GM23338 (cell line): ENCODE measurements at regions not wholly inside any gene's neighbourhood (a gene's known extent, or its start where the extent isn't known, plus 50 kb on each side); places are given as distances from the start of the nearest gene placed in this dataset.

Experiments
- ATAC-seq: fragments of 200-7000 bp; cut with Tn5 transposase; 3 replicates; pipeline ENCODE4 v1.9.1; 2020
- DNase-seq: peaks from one replicate; pipeline ENCODE4 v3.0.0-alpha.2; 2015; ENCODE audit warnings: low spot score
- H2AFZ ChIP-seq: fragments of 200-600 bp; sonication (generic); 2 replicates; pipeline ENCODE4 v1.8.0; 2016; ENCODE audit warnings: antibody characterized with exemption, mild to moderate bottlenecking, moderate library complexity
- H3F3A ChIP-seq: fragments of 200-600 bp; sonication (generic); replicated peaks from 2 replicates; pipeline ENCODE4 v1.8.0; 2017; ENCODE audit warnings: antibody characterized with exemption, mixed run types, low read depth
- H3K27ac ChIP-seq: fragments of 200-600 bp; sonication (generic); 2 replicates; pipeline ENCODE4 v1.6.1; 2016; ENCODE audit warnings: low read depth
- H3K27me3 ChIP-seq: fragments of 200-600 bp; sonication (generic); 2 replicates; pipeline ENCODE4 v1.8.0; 2016; ENCODE audit warnings: mild to moderate bottlenecking, mixed run types, moderate library complexity; ENCODE audit not compliant: insufficient read depth
- H3K36me3 ChIP-seq: fragments of 200-600 bp; sonication (generic); 2 replicates; pipeline ENCODE4 v1.8.0; 2016; ENCODE audit warnings: mild to moderate bottlenecking; ENCODE audit not compliant: insufficient read depth
- H3K4me1 ChIP-seq: fragments of 200-600 bp; sonication (generic); 2 replicates; pipeline ENCODE4 v1.8.0; 2016; ENCODE audit warnings: mild to moderate bottlenecking, moderate library complexity; ENCODE audit not compliant: insufficient read depth
- H3K4me2 ChIP-seq: fragments of 200-600 bp; sonication (generic); 2 replicates; pipeline ENCODE4 v1.7.1; 2017; ENCODE audit warnings: mixed run types
- H3K4me3 ChIP-seq: fragments of 200-600 bp; sonication (generic); 2 replicates; pipeline ENCODE4 v1.6.1; 2016; ENCODE audit warnings: mixed run types
- H3K79me2 ChIP-seq: fragments of 200-600 bp; sonication (generic); replicated peaks from 2 replicates; pipeline ENCODE4 v1.8.0; 2017; ENCODE audit warnings: mild to moderate bottlenecking; ENCODE audit not compliant: insufficient read depth
- H3K9me2 ChIP-seq: fragments of 200-600 bp; sonication (generic); 2 replicates; pipeline ENCODE4 v1.8.0; 2017; ENCODE audit not compliant: insufficient read depth
- H4K20me1 ChIP-seq: fragments of 200-600 bp; sonication (generic); replicated peaks from 2 replicates; pipeline ENCODE4 v1.8.0; 2017; ENCODE audit warnings: mild to moderate bottlenecking; ENCODE audit not compliant: insufficient read depth
- H3K27ac Mint-ChIP-seq: 2 replicates; pipeline ENCODE4 v1.8.0; 2020; ENCODE audit warnings: inconsistent platforms, mild to moderate bottlenecking, moderate library complexity, mixed read lengths
- H3K27me3 Mint-ChIP-seq: 3 replicates; pipeline ENCODE4 v1.8.0; 2022; ENCODE audit warnings: low read depth, mild to moderate bottlenecking, moderate library complexity, mixed read lengths, inconsistent platforms; ENCODE audit not compliant: insufficient read depth, poor library complexity
- H3K36me3 Mint-ChIP-seq: 3 replicates; pipeline ENCODE4 v1.8.0; 2021; ENCODE audit warnings: low read depth, mild to moderate bottlenecking, inconsistent platforms, moderate library complexity, mixed read lengths
- H3K4me1 Mint-ChIP-seq: 3 replicates; pipeline ENCODE4 v1.8.0; 2020; ENCODE audit warnings: mild to moderate bottlenecking, inconsistent platforms, mixed read lengths
- H3K4me3 Mint-ChIP-seq: 3 replicates; pipeline ENCODE4 v1.8.0; 2021; ENCODE audit warnings: moderate library complexity, mild to moderate bottlenecking, inconsistent platforms, mixed read lengths
- H3K9me3 Mint-ChIP-seq: 3 replicates; pipeline ENCODE4 v1.8.0; 2020; ENCODE audit warnings: moderate library complexity, mild to moderate bottlenecking, inconsistent platforms, mixed read lengths
- CREB1 ChIP-seq: fragments of 250-450 bp; sonication (Bioruptor Pico); IDR thresholded peaks from 2 replicates; pipeline ENCODE4 v1.5.0; 2020; ENCODE audit warnings: low read depth, mild to moderate bottlenecking, moderate library complexity
- EZH2 ChIP-seq: fragments of 200-600 bp; sonication (generic); IDR thresholded peaks from one replicate; pipeline ENCODE4 v1.8.0; 2017; ENCODE audit warnings: antibody characterized with exemption, mild to moderate bottlenecking, low read depth; ENCODE audit not compliant: unreplicated experiment
- EZH2phosphoT487 ChIP-seq: fragments of 200-600 bp; sonication (generic); IDR thresholded peaks from one replicate; pipeline ENCODE4 v1.8.1; 2018; ENCODE audit warnings: antibody characterized with exemption; ENCODE audit not compliant: unreplicated experiment
- JUNB ChIP-seq: IDR thresholded peaks from one replicate; pipeline ENCODE4 v1.6.1; 2016; ENCODE audit warnings: antibody characterized with exemption; ENCODE audit not compliant: unreplicated experiment
- NANOG ChIP-seq: IDR thresholded peaks from 2 replicates; pipeline ENCODE4 v1.6.1; 2016; ENCODE audit warnings: antibody characterized with exemption, borderline replicate concordance
- POLR2AphosphoS5 ChIP-seq: IDR thresholded peaks from 2 replicates; pipeline ENCODE4 v1.6.1; 2016; ENCODE audit warnings: antibody characterized with exemption, low read depth
- STAT1 ChIP-seq: IDR thresholded peaks from one replicate; pipeline ENCODE4 v1.6.1; 2016; ENCODE audit warnings: antibody characterized with exemption; ENCODE audit not compliant: unreplicated experiment
- TF ChIP-seq, protein P1 (sequence below), 2 experiments: fragments of 200-600 bp in 1 of 2; sonication (generic) in 1 of 2; conservative IDR thresholded peaks; 2 replicates each; pipeline versions ENCODE4 v1.5.1 to v1.6.1; 2016 to 2017; ENCODE audit warnings: antibody characterized with exemption in 2 of 2, low read depth in 2 of 2, mild to moderate bottlenecking in 2 of 2, moderate library complexity in 1 of 2
- TF ChIP-seq, protein P2 (sequence below): fragments of 250-450 bp; sonication (Bioruptor Pico); IDR thresholded peaks from 2 replicates; pipeline ENCODE4 v1.5.0; 2020; ENCODE audit warnings: mild to moderate bottlenecking, moderate library complexity

DNA sequence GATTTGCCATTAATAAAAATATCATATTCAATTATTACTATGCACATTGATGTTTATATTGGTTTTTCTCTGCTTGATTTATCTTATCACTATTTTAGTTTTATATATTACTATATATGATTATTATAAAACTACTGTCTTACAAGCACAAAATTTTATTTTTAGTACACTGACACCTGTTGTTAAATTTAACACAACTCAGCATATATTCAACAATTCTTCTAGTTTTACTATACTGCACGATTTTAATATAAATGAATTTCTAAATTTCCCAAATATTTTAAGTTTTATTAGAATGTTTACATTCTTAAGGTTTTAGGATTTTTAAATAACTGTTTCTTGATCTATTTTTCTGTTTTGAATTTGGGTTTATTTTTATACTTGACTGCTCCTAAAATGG is 889.8 kb upstream of the GJE1 start (continued):
- TF ChIP-seq STAT1 (no peak), NANOG (no peak), EZH2 (no peak), POLR2AphosphoS5 (no peak)
- TF ChIP-seq, protein P1, sequence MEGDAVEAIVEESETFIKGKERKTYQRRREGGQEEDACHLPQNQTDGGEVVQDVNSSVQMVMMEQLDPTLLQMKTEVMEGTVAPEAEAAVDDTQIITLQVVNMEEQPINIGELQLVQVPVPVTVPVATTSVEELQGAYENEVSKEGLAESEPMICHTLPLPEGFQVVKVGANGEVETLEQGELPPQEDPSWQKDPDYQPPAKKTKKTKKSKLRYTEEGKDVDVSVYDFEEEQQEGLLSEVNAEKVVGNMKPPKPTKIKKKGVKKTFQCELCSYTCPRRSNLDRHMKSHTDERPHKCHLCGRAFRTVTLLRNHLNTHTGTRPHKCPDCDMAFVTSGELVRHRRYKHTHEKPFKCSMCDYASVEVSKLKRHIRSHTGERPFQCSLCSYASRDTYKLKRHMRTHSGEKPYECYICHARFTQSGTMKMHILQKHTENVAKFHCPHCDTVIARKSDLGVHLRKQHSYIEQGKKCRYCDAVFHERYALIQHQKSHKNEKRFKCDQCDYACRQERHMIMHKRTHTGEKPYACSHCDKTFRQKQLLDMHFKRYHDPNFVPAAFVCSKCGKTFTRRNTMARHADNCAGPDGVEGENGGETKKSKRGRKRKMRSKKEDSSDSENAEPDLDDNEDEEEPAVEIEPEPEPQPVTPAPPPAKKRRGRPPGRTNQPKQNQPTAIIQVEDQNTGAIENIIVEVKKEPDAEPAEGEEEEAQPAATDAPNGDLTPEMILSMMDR (conservative IDR thresholded peaks at IDR 0.05; ENCODE audit: low read depth in 2 of 2) = no peak

DNA sequence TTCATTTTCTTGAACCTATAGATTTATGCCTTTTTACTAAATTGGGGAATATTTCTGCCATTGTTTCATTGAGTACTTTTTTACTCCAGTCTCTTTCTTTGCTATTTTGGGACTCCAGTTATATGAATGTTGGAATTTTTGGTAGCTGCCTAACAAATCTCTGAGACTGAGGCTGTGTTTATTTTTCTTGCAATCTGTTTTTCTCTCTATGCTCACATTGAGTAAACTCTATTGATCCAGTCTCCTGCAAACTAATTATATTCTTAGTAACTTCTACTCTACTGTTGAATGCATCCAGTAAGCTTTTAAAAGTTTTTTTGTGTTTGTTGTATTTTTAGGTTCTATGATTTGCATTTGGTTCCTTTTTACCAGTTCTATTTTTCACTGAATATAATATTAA is 903.4 kb upstream of the GJE1 start:
- no peaks in the 10 kb centered on the region for H3F3A ChIP-seq
- TF ChIP-seq EZH2phosphoT487 = no peak
- no peak for TF ChIP-seq JUNB
- no peak for TF ChIP-seq STAT1
- TF ChIP-seq, protein P2, sequence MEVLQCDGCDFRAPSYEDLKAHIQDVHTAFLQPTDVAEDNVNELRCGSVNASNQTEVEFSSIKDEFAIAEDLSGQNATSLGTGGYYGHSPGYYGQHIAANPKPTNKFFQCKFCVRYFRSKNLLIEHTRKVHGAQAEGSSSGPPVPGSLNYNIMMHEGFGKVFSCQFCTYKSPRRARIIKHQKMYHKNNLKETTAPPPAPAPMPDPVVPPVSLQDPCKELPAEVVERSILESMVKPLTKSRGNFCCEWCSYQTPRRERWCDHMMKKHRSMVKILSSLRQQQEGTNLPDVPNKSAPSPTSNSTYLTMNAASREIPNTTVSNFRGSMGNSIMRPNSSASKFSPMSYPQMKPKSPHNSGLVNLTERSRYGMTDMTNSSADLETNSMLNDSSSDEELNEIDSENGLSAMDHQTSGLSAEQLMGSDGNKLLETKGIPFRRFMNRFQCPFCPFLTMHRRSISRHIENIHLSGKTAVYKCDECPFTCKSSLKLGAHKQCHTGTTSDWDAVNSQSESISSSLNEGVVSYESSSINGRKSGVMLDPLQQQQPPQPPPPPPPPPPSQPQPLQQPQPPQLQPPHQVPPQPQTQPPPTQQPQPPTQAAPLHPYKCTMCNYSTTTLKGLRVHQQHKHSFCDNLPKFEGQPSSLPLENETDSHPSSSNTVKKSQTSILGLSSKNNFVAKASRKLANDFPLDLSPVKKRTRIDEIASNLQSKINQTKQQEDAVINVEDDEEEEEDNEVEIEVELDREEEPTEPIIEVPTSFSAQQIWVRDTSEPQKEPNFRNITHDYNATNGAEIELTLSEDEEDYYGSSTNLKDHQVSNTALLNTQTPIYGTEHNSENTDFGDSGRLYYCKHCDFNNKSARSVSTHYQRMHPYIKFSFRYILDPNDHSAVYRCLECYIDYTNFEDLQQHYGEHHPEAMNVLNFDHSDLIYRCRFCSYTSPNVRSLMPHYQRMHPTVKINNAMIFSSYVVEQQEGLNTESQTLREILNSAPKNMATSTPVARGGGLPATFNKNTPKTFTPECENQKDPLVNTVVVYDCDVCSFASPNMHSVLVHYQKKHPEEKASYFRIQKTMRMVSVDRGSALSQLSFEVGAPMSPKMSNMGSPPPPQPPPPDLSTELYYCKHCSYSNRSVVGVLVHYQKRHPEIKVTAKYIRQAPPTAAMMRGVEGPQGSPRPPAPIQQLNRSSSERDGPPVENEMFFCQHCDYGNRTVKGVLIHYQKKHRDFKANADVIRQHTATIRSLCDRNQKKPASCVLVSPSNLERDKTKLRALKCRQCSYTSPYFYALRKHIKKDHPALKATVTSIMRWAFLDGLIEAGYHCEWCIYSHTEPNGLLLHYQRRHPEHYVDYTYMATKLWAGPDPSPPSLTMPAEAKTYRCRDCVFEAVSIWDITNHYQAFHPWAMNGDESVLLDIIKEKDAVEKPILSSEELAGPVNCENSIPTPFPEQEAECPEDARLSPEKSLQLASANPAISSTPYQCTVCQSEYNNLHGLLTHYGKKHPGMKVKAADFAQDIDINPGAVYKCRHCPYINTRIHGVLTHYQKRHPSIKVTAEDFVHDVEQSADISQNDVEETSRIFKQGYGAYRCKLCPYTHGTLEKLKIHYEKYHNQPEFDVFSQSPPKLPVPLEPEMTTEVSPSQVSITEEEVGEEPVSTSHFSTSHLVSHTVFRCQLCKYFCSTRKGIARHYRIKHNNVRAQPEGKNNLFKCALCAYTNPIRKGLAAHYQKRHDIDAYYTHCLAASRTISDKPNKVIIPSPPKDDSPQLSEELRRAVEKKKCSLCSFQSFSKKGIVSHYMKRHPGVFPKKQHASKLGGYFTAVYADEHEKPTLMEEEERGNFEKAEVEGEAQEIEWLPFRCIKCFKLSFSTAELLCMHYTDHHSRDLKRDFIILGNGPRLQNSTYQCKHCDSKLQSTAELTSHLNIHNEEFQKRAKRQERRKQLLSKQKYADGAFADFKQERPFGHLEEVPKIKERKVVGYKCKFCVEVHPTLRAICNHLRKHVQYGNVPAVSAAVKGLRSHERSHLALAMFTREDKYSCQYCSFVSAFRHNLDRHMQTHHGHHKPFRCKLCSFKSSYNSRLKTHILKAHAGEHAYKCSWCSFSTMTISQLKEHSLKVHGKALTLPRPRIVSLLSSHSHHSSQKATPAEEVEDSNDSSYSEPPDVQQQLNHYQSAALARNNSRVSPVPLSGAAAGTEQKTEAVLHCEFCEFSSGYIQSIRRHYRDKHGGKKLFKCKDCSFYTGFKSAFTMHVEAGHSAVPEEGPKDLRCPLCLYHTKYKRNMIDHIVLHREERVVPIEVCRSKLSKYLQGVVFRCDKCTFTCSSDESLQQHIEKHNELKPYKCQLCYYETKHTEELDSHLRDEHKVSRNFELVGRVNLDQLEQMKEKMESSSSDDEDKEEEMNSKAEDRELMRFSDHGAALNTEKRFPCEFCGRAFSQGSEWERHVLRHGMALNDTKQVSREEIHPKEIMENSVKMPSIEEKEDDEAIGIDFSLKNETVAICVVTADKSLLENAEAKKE (CRISPR knock-in tag) = no peak
- no peak for TF ChIP-seq CREB1 (CRISPR knock-in tag)
- TF ChIP-seq POLR2AphosphoS5 = no peak

More for the DNA sequence above, 903.4 kb upstream of the GJE1 start:
- Histone ChIP-seq H3K9me2 (no peaks in the 10 kb centered on the region), H4K20me1 (no peaks in the 10 kb centered on the region), H3K36me3 (no peaks in the 10 kb centered on the region; the same call in 1 of the 2 replicates), H3K27ac (no peak overlapping the region), H3K4me3 (no peak overlapping the region), H3K4me1 (no peaks in the 10 kb centered on the region), H2AFZ (no peak overlapping the region), H3K79me2 (no peaks in the 10 kb centered on the region), H3K4me2 (no peak overlapping the region), H3K27me3 (no peaks in the 10 kb centered on the region)
- Mint-ChIP-seq H3K27ac (no peak overlapping the region), H3K4me3 (no peak overlapping the region), H3K4me1 (no peaks in the 10 kb centered on the region), H3K9me3 (peaks cover 14% of the 10 kb centered on the region), H3K27me3 (peaks cover 2% of the 10 kb centered on the region), H3K36me3 (peaks cover 11% of the 10 kb centered on the region)
- ATAC-seq (no peak), DNase-seq (no peak)
